C4-2B (cell line): ENCODE measurements at regions not wholly inside any gene's neighbourhood (a gene's known extent, or its start where the extent isn't known, plus 50 kb on each side); places are given as distances from the start of the nearest gene placed in this dataset.

Experiments
- ZFX ChIP-seq: fragments of 450-650 bp; IDR thresholded peaks from 2 replicates; pipeline ENCODE4 v1.6.1; 2017
- TF ChIP-seq, protein P1 (sequence below): fragments of 450-650 bp; conservative IDR thresholded peaks from 2 replicates; pipeline ENCODE4 v1.5.1; 2017; ENCODE audit warnings: mild to moderate bottlenecking

DNA sequence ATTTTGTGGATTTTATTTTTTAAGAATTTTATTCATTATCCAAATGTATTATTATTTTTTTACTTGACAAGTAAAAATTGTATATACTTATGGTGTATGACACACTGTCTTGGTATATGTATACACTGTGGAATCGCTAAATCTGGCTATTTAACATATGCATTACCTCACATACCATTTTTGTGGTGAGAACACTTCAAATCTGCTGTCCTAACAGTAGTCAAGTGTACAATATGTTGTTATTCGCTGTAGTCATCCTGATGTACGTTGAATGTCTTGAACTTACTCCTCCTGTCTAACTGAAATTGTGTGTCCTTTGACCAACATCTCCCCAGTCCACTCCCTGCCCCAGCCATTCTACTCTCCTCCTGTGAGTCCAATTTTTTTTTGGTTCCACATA is 153.2 kb upstream of the PTPRM start:
- TF ChIP-seq, protein P1, sequence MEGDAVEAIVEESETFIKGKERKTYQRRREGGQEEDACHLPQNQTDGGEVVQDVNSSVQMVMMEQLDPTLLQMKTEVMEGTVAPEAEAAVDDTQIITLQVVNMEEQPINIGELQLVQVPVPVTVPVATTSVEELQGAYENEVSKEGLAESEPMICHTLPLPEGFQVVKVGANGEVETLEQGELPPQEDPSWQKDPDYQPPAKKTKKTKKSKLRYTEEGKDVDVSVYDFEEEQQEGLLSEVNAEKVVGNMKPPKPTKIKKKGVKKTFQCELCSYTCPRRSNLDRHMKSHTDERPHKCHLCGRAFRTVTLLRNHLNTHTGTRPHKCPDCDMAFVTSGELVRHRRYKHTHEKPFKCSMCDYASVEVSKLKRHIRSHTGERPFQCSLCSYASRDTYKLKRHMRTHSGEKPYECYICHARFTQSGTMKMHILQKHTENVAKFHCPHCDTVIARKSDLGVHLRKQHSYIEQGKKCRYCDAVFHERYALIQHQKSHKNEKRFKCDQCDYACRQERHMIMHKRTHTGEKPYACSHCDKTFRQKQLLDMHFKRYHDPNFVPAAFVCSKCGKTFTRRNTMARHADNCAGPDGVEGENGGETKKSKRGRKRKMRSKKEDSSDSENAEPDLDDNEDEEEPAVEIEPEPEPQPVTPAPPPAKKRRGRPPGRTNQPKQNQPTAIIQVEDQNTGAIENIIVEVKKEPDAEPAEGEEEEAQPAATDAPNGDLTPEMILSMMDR: no peak
- no peak for TF ChIP-seq ZFX
